ENCODE measurements at regions not wholly inside any gene's neighbourhood (a gene's known extent, or its start where the extent isn't known, plus 50 kb on each side); places are given as distances from the start of the nearest gene placed in this dataset.

DNA sequence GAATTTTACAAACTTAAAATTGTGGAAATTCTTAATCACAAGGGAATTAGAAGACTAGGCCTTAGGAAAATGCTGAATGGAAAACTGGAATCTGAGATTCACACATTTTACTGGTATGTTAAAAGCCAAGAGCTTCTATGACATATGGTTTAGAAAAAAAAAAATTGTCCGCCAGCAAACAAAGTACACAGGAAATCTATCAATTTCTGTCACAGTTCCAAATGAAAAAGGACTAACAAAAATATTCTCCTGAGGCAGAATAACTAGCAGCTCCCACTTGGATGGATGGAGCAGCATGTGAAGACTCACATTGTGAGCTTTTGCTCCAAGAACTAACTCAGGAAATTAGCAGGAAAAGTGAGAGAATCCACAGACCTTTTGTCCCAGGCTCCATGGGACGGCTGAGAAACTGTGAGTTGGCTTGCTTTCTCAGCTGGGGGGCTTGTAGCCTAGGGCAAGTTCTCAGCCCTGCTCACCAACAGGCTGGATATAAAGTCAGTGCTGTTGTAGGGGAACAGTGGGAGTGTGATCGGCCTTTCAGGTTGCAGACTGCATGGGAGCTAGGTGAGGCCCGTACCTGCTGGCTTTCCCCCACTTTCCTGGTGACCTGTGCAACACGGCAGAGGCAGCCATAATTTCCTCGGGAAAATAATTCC lies 731.1 kb upstream of the SGO1 start:
- no peaks in the 10 kb centered on the region for H3K9me3 ChIP-seq
- TF ChIP-seq, protein P1, sequence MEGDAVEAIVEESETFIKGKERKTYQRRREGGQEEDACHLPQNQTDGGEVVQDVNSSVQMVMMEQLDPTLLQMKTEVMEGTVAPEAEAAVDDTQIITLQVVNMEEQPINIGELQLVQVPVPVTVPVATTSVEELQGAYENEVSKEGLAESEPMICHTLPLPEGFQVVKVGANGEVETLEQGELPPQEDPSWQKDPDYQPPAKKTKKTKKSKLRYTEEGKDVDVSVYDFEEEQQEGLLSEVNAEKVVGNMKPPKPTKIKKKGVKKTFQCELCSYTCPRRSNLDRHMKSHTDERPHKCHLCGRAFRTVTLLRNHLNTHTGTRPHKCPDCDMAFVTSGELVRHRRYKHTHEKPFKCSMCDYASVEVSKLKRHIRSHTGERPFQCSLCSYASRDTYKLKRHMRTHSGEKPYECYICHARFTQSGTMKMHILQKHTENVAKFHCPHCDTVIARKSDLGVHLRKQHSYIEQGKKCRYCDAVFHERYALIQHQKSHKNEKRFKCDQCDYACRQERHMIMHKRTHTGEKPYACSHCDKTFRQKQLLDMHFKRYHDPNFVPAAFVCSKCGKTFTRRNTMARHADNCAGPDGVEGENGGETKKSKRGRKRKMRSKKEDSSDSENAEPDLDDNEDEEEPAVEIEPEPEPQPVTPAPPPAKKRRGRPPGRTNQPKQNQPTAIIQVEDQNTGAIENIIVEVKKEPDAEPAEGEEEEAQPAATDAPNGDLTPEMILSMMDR (IDR thresholded peaks at IDR 0.05; ENCODE audit: low read depth, low read length), result no peak
- no peaks in the 10 kb centered on the region for H3K36me3 ChIP-seq
- no peak overlapping the region for H3K4me3 ChIP-seq (ENCODE audit: low read depth, low read length)
- DNase-seq, result no peak
- no peaks in the 10 kb centered on the region for H3K27me3 ChIP-seq
- H3K4me1 ChIP-seq, result no peaks in the 10 kb centered on the region

DNA sequence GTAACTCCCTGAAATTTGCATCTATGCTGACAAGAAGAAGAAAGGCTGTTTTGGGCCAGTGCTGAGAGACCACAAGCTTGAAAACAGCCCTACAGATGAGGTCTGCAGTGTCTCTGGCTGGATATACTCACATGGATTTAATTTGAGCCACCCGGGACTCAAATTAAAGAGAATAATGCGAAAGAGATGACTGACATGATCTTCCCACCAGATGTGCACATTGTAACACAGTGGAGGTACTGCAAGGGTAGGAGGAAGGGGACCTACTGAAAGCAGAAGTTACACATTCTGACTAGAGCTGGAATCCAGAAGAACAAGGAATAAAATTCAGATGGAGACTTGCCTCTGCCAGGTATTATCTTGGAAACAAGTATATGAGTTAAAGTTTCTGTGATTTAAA lies 728.3 kb upstream of the SGO1 start:
- H3K9me3 ChIP-seq, result no peaks in the 10 kb centered on the region
- TF ChIP-seq, protein P1 (IDR thresholded peaks at IDR 0.05; ENCODE audit: low read depth, low read length), result no peak
- H3K4me1 ChIP-seq, result no peaks in the 10 kb centered on the region
- no peak overlapping the region for H3K4me3 ChIP-seq (ENCODE audit: low read depth, low read length)
- H3K36me3 ChIP-seq, result no peaks in the 10 kb centered on the region
- DNase-seq, result no peak
- no peaks in the 10 kb centered on the region for H3K27me3 ChIP-seq

DNA sequence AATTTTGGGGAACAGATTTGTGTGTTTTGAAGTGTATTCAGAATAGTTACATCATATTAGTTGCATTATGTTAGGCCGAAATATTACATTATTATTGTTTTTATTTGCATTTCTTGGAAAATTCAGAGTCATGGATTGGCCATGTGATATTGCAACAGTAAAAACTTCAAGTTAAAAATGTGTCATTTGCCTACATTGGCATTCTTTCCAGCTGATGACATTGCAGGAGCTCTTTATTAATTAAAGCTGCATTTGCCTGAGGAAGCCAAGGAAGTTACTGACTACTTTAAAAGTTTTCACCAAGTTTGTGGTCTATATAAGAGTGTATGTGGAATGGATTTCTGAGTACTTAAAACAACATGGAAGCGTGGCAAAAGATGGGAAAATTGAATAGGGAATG lies 726.4 kb upstream of the SGO1 start:
- Histone ChIP-seq H3K4me1 (no peaks in the 10 kb centered on the region), H3K36me3 (no peaks in the 10 kb centered on the region), H3K9me3 (no peaks in the 10 kb centered on the region), H3K4me3 (ENCODE audit: low read depth, low read length) (no peak overlapping the region), H3K27me3 (no peaks in the 10 kb centered on the region)
- DNase-seq, result no peak
- TF ChIP-seq, protein P1 (IDR thresholded peaks at IDR 0.05; ENCODE audit: low read depth, low read length), result no peak

DNA sequence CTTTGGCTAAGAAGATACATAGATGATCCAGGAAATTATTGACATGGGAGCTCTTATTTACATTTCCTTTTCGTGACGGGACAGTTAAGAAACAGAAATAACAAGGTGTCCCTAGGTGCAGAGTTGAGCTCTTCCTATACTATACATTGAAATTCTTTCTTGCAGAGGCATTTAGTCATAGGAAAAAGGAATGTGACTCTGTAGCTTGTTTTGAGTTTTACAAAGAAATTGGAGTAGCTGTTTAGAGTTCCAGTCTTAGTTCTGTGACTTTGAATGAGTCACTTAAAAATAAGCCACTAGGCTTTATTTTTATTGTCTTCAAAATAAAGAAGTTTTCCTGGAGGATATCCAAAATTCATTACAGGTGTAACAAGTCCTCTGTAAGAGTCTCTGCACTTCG lies 723.5 kb upstream of the SGO1 start:
- H3K4me3 ChIP-seq (ENCODE audit: low read depth, low read length), result no peak overlapping the region
- no peaks in the 10 kb centered on the region for H3K36me3 ChIP-seq
- TF ChIP-seq, protein P1 (IDR thresholded peaks at IDR 0.05; ENCODE audit: low read depth, low read length), result no peak
- no peaks in the 10 kb centered on the region for H3K4me1 ChIP-seq
- H3K9me3 ChIP-seq, result no peaks in the 10 kb centered on the region
- H3K27me3 ChIP-seq, result no peaks in the 10 kb centered on the region
- DNase-seq, result no peak

DNA sequence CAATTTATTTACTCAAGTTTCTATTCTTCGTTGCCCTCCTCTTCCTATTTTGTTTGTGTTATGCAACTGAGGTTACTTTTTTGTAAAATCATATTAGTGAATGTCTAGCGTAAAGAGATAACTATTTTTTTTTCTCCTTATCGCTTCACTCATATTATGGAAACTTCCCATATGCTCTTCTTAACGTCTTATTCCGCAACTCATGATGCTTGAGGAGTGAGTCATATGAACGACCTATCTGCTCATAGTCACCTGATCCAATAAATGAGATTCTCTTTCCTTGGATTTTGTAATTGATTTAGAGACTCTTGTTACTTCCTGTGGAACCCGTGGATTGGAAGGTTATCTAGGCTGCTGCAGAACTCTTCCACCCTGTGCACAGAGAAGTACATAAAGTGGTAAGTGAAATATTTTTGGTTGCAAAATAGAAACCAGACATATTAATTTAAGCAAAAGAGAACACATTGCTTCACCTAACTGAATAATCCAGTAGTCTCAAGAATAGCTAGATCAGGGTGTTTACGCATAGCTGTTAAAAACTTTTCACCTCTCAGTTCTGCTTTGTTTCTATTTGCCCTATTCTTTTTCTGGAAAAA lies 719.3 kb upstream of the SGO1 start:
- Histone ChIP-seq H3K27me3 (no peaks in the 10 kb centered on the region), H3K9me3 (no peaks in the 10 kb centered on the region), H3K36me3 (no peaks in the 10 kb centered on the region), H3K4me3 (ENCODE audit: low read depth, low read length) (no peak overlapping the region), H3K4me1 (no peaks in the 10 kb centered on the region)
- DNase-seq, result no peak
- TF ChIP-seq, protein P1 (IDR thresholded peaks at IDR 0.05; ENCODE audit: low read depth, low read length), result no peak

DNA sequence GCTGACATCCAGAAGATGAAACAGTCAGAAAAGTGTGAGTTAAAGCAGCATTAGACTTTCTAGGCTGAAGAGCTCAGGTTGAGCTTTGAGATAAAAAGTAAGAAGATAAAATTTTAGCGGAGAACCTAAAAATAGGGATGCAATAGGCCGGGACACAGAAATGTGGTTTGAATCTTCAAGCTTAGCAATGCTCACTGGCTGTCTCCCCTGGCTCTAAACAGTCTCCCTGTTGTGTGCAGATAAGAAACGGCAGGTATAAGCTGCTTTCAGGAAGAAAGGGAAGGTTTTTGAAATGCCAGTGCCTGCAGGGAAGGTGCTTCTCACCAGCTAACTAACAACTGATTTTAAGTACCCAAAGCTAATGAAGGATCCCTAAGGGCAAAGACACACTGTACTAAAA lies 718.7 kb upstream of the SGO1 start:
- H3K36me3 ChIP-seq, result no peaks in the 10 kb centered on the region
- TF ChIP-seq, protein P1 (IDR thresholded peaks at IDR 0.05; ENCODE audit: low read depth, low read length), result no peak
- H3K27me3 ChIP-seq, result no peaks in the 10 kb centered on the region
- H3K4me1 ChIP-seq, result no peaks in the 10 kb centered on the region
- H3K4me3 ChIP-seq (ENCODE audit: low read depth, low read length), result no peak overlapping the region
- H3K9me3 ChIP-seq, result no peaks in the 10 kb centered on the region
- no peak for DNase-seq

All from BE2C (cell line).